AG09309 (cell line): ENCODE measurements at regions not wholly inside any gene's neighbourhood (a gene's known extent, or its start where the extent isn't known, plus 50 kb on each side); places are given as distances from the start of the nearest gene placed in this dataset.
A peak's percentile ranks its signal among the peaks of the same experiment; 100 is the strongest.

Experiments used
- DNase-seq: peaks from one replicate; pipeline ENCODE4 v3.0.0-alpha.2; 2010; ENCODE audit warnings: low read depth
- H3K4me3 ChIP-seq: 2 replicates; pipeline ENCODE4 v1.5.1; 2011; ENCODE audit warnings: mild to moderate bottlenecking, low read depth, low read length, moderate library complexity; ENCODE audit not compliant: control insufficient read depth
- CTCF ChIP-seq: IDR thresholded peaks from 2 replicates; pipeline ENCODE4 v1.5.1; 2011; ENCODE audit warnings: mild to moderate bottlenecking, low read depth, low read length, inconsistent platforms; ENCODE audit not compliant: insufficient read depth, control insufficient read depth; ENCODE audit errors: missing control alignments

- DNase-seq: peak; percentile 38
- no peak for TF ChIP-seq CTCF
- H3K4me3 ChIP-seq: no peak overlapping the region
These were observed 551.7 kb upstream of the GJE1 start for GRCh38 chr6:141580988-141581552.

- H3K4me3 ChIP-seq: no peak overlapping the region
- DNase-seq: no peak
These were observed 552.6 kb upstream of the GJE1 start for GRCh38 chr6:141580131-141580530.

DNA sequence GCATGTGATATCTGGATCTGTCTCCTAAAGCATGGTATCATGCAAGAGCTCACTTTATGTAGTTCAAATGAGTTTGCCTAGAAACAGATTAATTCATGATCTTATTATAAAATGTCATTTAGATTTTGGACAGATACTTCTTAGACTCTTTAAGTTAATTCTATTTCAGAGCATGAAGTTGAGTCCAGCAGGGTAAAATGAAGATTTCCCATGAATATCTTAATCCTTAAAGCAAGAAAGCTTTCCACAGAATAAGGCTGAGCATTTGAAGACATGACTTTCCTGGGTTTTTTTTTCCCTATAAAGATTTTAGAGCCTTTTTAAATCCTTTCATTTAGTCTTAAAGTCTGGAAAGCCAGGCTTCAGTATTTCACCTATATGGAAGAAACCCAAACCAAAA is 556.0 kb upstream of the GJE1 start:
- H3K4me3 ChIP-seq: no peak overlapping the region
- DNase-seq: no peak
- TF ChIP-seq CTCF: no peak

More at GRCh38 chr6:141580131-141580530, 552.6 kb upstream of the GJE1 start:
- TF ChIP-seq CTCF: no peak

DNA sequence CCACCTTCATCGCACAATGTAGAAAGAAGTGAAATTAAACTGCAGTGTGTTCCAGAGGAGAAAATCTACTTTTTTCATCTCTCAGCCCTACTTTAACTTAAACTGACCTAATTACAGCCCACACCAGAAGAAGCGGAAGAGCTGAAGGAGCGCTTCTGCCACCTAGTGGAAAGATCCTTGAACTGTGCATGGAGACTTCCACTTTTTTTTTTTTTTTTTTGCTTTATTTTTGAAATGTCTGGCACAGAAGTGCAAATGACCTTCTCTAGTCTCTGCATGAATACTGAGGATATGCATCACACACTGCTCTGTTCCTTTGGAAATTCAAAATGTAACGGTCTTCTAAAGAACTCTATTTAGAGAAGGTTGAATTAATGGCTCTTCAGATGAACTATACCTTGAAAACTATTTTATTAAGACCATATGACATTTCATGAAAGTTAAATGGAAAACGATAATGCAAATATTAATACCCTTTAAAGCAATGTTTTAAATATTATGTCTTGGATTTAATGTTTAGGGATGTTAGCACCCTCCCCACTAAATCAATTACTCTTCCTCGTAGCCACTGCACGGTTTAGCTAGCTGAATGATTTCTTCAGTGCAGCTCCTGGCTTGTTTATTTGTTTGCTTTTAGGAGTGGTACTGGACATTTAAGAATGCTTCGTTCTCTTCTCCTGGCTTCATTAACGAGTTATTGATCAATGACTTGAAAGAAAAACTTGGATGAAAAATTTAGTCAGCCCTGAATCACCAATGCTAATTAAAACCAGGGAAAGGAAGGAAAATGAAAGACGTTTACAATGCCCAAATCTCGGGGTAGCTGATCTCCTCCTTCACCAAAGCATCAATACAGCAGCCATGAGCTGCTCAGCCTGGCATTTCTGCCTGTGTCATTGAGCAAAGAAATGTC is 569.6 kb upstream of the GJE1 start:
- no peak overlapping the region for H3K4me3 ChIP-seq
- peak; percentile 87 for DNase-seq
- peak; percentile 84 for TF ChIP-seq CTCF

- H3K4me3 ChIP-seq: no peak overlapping the region
- TF ChIP-seq CTCF: no peak
These were observed 570.4 kb upstream of the GJE1 start for GRCh38 chr6:141562186-141562811.

GRCh38 chr6:141561154-141561553 is 571.6 kb upstream of the GJE1 start:
- no peak for TF ChIP-seq CTCF
- DNase-seq: no peak

More at GRCh38 chr6:141562186-141562811, 570.4 kb upstream of the GJE1 start:
- no peak for DNase-seq

More at GRCh38 chr6:141561154-141561553, 571.6 kb upstream of the GJE1 start:
- no peak overlapping the region for H3K4me3 ChIP-seq
